Liver (tissue), 8 donors: ENCODE measurements at regions not wholly inside any gene's neighbourhood (a gene's known extent, or its start where the extent isn't known, plus 50 kb on each side); places are given as distances from the start of the nearest gene placed in this dataset.

Source experiments
- DNase-seq: peaks from one replicate; pipeline ENCODE4 v3.0.0-alpha.2; 2017; ENCODE audit warnings: low spot score
- H3K27ac ChIP-seq, 2 donors: one replicate each; pipeline ENCODE4 v1.7.0; 2013; ENCODE audit warnings: inconsistent platforms in 2 of 2, low read length in 2 of 2, control low read depth in 1 of 2, low read depth in 1 of 2, mild to moderate bottlenecking in 1 of 2
- H3K27me3 ChIP-seq, 4 donors: one replicate each; pipeline versions ENCODE4 v1.6.1 to v1.7.0; 2013; ENCODE audit warnings: low read length in 3 of 4, inconsistent platforms in 1 of 4, mild to moderate bottlenecking in 1 of 4, moderate library complexity in 1 of 4; ENCODE audit not compliant: control insufficient read depth in 4 of 4, insufficient read depth in 4 of 4
- H3K36me3 ChIP-seq, 4 donors: one replicate each; pipeline versions ENCODE4 v1.6.1 to v1.7.0; 2013; ENCODE audit warnings: low read length in 3 of 4, mild to moderate bottlenecking in 3 of 4, low read depth in 1 of 4, moderate library complexity in 1 of 4; ENCODE audit not compliant: control insufficient read depth in 4 of 4, insufficient read depth in 3 of 4
- H3K4me1 ChIP-seq, 4 donors: one replicate each; pipeline versions ENCODE4 v1.6.1 to v1.7.0; 2013; ENCODE audit warnings: low read length in 3 of 4, mild to moderate bottlenecking in 3 of 4, moderate library complexity in 1 of 4; ENCODE audit not compliant: control insufficient read depth in 4 of 4, insufficient read depth in 4 of 4
- H3K4me3 ChIP-seq, 3 donors: one replicate each; pipeline versions ENCODE4 v1.6.1 to v1.7.0; 2013; ENCODE audit warnings: low read length in 3 of 3, control low read depth in 1 of 3, low read depth in 1 of 3, mild to moderate bottlenecking in 1 of 3
- H3K9ac ChIP-seq, 2 donors: one replicate each; pipeline ENCODE4 v1.7.0; 2013; ENCODE audit warnings: low read length in 2 of 2, mild to moderate bottlenecking in 2 of 2, moderate library complexity in 2 of 2, control low read depth in 1 of 2, low read depth in 1 of 2
- H3K9me3 ChIP-seq, 4 donors: one replicate each; pipeline versions ENCODE4 v1.6.1 to v1.7.0; 2013; ENCODE audit warnings: low read length in 3 of 4; ENCODE audit not compliant: control insufficient read depth in 4 of 4
- ATF3 ChIP-seq: IDR thresholded peaks from 2 replicates; pipeline ENCODE4 v1.6.1; 2016; ENCODE audit warnings: antibody characterized with exemption
- CTCF ChIP-seq: fragments of 150-350 bp; IDR thresholded peaks from 2 replicates; pipeline ENCODE4 v1.5.1; 2017; ENCODE audit warnings: improper control_type of control experiment, low read depth, low read length; ENCODE audit not compliant: missing input control
- EGR1 ChIP-seq, 2 donors: IDR thresholded peaks; 2 replicates each; pipeline ENCODE4 v1.6.1; 2016 to 2018; ENCODE audit warnings: antibody characterized with exemption in 2 of 2, low read depth in 2 of 2
- FOXA2 ChIP-seq: IDR thresholded peaks from 2 replicates; pipeline ENCODE4 v1.6.1; 2016; ENCODE audit warnings: antibody characterized with exemption
- HNF4A ChIP-seq, 2 donors: conservative IDR thresholded peaks; 2 replicates each; pipeline ENCODE4 v1.6.1; 2016; ENCODE audit warnings: antibody characterized with exemption in 2 of 2, mild to moderate bottlenecking in 2 of 2
- HNF4G ChIP-seq: IDR thresholded peaks from 2 replicates; pipeline ENCODE4 v1.6.1; 2016; ENCODE audit warnings: antibody characterized with exemption
- MAX ChIP-seq: IDR thresholded peaks from 2 replicates; pipeline ENCODE4 v1.6.1; 2016; ENCODE audit warnings: antibody characterized with exemption
- NR2F2 ChIP-seq: IDR thresholded peaks from 2 replicates; pipeline ENCODE4 v1.6.1; 2016; ENCODE audit warnings: antibody characterized with exemption
- RAD21 ChIP-seq, 2 donors: IDR thresholded peaks; 2 replicates each; pipeline ENCODE4 v1.6.1; 2016; ENCODE audit warnings: antibody characterized with exemption in 2 of 2, mild to moderate bottlenecking in 2 of 2
- REST ChIP-seq: IDR thresholded peaks from 2 replicates; pipeline ENCODE4 v1.6.1; 2016; ENCODE audit warnings: antibody characterized with exemption, mild to moderate bottlenecking
- SP1 ChIP-seq: IDR thresholded peaks from 2 replicates; pipeline ENCODE4 v1.6.1; 2018; ENCODE audit warnings: antibody characterized with exemption, mild to moderate bottlenecking
- TAF1 ChIP-seq: conservative IDR thresholded peaks from 2 replicates; pipeline ENCODE4 v1.6.1; 2016; ENCODE audit warnings: antibody characterized with exemption, mild to moderate bottlenecking
- YY1 ChIP-seq: IDR thresholded peaks from 2 replicates; pipeline ENCODE4 v1.6.1; 2016; ENCODE audit warnings: antibody characterized with exemption, mild to moderate bottlenecking
- WGBS: extraction: QIAGEN DNeasy Blood & Tissue Kit; methylation state at CpG from one replicate; pipeline ENCODE4 v1.1.7; 2013; 5-methylcytosine and 5-hydroxymethylcytosine counted together
- donor health status: healthy.
- donor health status: healthy.
- donor health status: healthy.
- donor health status: healthy.
- donor health status: healthy.

- no peaks in the 10 kb centered on the region for H3K9me3 ChIP-seq
- no peak for DNase-seq
- no peaks in the 10 kb centered on the region for H3K4me1 ChIP-seq
- H3K36me3 ChIP-seq = peaks cover 0 to 4% (median 0%) of the 10 kb centered on the region in 4 donors
- no peak overlapping the region for H3K27ac ChIP-seq
- H3K9ac ChIP-seq = no peak overlapping the region
- no peaks in the 10 kb centered on the region for H3K27me3 ChIP-seq
- H3K4me3 ChIP-seq = no peak overlapping the region
- no peak for TF ChIP-seq HNF4G
- TF ChIP-seq MAX = no peak
- WGBS = 87% methylated on average over 14 of the region's 14 CpGs
Observed at GRCh38 chr16:27698266-27698665, 148.3 kb downstream of the KATNIP start.

GRCh38 chr16:27698746-27699145 lies 148.8 kb downstream of the KATNIP start:
- H3K4me1 ChIP-seq = no peaks in the 10 kb centered on the region
- H3K4me3 ChIP-seq = no peak overlapping the region
- DNase-seq = no peak
- WGBS = 97% methylated on average over 8 of the region's 8 CpGs
- no peak overlapping the region for H3K27ac ChIP-seq
- H3K36me3 ChIP-seq = peaks cover 0 to 4% (median 0%) of the 10 kb centered on the region in 4 donors
- no peak overlapping the region for H3K9ac ChIP-seq
- TF ChIP-seq FOXA2 (no peak), HNF4G (no peak), EGR1 (IDR thresholded peaks at IDR 0.05; ENCODE audit: low read depth in 2 of 2) (no peak), NR2F2 (no peak), SP1 (no peak)
- no peaks in the 10 kb centered on the region for H3K27me3 ChIP-seq
- H3K9me3 ChIP-seq = no peaks in the 10 kb centered on the region

GRCh38 chr16:27699540-27699939 lies 149.6 kb downstream of the KATNIP start:
- no peak for TF ChIP-seq REST
- TF ChIP-seq YY1 = no peak
- TF ChIP-seq TAF1 = no peak
- TF ChIP-seq FOXA2 = no peak
- TF ChIP-seq SP1 = no peak
- no peak for TF ChIP-seq CTCF
- TF ChIP-seq RAD21 (IDR thresholded peaks at IDR 0.05) = no peak
- no peak for TF ChIP-seq NR2F2
- no peak for TF ChIP-seq HNF4G
- no peak for TF ChIP-seq ATF3
- TF ChIP-seq HNF4A (conservative IDR thresholded peaks at IDR 0.05) = no peak
- no peaks in the 10 kb centered on the region for H3K27me3 ChIP-seq
- H3K36me3 ChIP-seq = peaks cover 0 to 4% (median 0%) of the 10 kb centered on the region in 4 donors
- H3K4me3 ChIP-seq = no peak overlapping the region
- no peaks in the 10 kb centered on the region for H3K4me1 ChIP-seq
- 98% methylated on average over 7 of the region's 7 CpGs for WGBS
- H3K9ac ChIP-seq = no peak overlapping the region
- no peak overlapping the region for H3K27ac ChIP-seq
- DNase-seq = no peak
- no peaks in the 10 kb centered on the region for H3K9me3 ChIP-seq
